Activated CD8-positive, alpha-beta memory T cell treated with anti-CD3 and anti-CD28 coated beads, Interleukin-2, amount 50 U/mL, for 4 hours (primary cell): ENCODE measurements at regions not wholly inside any gene's neighbourhood (a gene's known extent, or its start where the extent isn't known, plus 50 kb on each side); places are given as distances from the start of the nearest gene placed in this dataset.

Experiments used
- DNase-seq: peaks from one replicate; pipeline ENCODE4 v3.0.0-alpha.2; 2020

DNA sequence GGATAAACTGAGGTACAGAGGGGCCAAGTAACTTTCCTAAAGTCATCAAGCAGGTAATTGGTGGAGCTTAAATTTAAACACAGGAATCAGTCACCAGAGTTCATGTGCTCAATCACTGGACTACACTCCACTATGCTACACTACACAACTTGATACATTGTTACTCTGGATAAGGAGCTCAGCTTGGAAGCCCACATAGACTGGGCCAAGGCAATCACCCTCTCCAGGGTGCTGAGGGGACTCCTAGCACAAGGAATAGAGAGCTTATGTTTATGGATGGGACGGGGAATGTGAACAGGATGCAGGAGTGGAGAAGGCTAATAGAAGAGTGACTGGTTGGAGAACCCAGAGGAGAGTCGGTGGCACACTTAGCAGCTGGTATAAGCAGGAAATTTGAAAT, 113.5 kb upstream of the NFIB start:
- DNase-seq: no peak

DNA sequence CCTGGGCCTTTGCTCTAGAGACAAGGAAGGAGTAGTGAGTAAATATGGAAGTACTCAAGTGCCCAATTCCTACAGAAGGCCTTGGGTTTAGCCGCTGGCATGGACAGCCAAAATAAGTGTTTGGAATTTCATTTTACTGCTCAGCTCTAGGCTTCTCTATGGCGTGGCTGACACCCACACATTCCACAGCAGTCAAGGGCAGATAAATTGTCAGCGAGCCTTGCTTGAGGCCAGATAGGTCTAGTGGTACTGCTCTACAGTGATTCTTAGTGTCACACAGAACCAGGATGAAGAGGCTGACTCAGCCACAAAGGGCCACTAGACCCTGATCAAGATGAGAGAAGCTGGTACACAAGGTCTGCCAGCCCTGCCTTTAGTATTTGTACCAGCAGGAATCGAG, 111.0 kb upstream of the NFIB start:
- DNase-seq: no peak

DNA sequence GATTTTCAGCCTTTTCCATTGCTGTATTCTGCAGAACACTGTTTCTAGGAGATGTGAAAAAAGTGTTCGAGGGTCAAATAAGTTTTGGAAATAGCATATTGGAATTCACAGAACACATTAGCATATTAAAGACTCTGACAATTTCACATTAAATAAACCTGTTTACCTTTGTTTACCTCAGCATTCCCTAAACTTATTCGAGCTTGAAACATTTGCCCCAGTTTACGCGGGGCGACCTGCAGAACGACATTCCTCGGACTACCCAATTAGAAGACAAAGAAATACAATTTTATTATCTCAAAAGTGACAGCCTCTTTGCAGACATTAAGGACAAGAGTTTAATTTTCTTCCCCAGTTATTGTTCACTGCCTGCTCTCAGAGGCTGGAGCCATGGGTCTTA, 110.3 kb upstream of the NFIB start:
- DNase-seq: no peak

DNA sequence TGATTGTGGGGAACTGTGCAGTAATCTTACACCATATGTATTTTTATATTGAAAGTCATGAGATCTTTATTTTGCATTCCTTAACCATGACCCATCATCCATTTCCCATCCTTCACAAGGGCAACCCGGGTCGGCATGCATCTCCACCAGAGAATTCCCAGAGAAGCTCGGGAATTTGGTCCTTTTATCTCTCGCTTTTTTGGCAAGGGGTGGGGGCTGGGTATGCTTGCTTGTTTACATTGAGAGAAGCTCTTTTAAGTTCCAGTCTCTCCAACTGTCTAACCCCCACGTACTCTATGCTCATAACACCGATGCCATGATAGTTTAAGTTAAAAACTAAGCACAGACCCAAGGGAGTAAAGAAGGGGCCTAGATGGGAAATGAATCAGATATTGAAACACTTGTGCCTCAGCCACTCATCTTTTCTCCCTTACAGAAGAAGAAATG, 109.9 kb upstream of the NFIB start:
- DNase-seq: no peak

DNA sequence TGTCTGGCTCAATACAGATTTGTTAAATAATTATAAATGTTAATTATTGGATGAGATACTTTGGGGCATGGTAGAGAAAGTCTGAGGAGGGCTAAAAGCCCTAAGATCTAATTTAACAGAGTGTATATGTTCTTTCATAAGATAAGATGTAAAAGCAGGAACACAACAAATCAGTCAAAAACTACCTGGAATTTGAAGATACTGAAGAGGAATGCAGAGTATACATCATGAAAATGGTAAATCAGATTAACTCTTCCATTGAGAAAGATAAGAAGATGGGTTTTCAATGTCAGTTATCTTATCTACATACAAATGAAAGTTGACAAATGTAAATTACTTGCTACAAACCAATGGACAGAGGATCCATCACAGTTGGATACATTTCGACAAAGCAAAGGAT, 107.3 kb upstream of the NFIB start:
- DNase-seq: no peak

DNA sequence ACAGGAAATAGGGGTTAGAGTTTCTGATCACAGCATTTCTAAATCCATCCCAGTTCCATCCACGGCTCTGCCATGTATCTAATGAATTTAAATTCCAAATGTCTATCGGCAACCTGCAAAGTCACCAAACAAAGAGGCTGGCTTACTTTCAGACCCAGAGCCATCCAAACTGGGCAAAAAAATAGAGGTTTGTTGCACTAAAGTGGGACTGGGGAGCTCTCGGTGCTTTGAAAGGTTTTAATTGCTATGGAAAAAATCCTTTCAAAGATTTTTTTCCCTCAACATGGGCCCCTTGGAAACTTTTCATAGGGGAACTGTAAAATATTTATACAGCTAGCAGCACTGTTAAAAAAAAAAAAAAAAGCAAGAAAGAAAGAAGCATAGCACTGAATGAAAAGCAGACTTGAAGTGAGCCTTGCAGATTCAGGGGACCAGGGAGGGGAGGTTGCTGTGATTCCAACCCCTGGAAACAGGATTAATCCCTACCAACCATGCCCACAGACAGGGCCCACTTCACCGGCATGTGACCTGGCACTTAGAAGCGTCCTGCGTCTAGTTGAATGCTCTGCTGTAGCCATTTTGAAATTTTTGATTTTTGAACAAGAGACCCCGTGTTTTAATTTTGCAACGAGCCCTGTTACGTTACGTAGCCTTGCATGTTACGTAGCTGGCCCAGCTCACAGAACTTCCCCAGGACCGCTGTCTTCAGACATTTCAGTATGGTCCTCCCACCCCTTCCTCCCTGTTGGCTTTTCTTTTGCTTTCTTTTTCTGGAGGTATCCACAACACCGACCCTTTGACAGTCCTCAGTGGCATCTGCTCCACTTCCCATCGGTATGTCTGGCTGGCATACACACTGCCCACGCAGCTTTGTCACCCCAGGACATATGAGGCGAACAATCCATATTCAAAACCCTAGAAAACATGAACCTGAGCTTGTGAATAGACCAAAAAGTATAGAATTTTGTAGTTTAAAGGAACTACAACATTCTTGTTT, 105.3 kb upstream of the NFIB start:
- no peak for DNase-seq

DNA sequence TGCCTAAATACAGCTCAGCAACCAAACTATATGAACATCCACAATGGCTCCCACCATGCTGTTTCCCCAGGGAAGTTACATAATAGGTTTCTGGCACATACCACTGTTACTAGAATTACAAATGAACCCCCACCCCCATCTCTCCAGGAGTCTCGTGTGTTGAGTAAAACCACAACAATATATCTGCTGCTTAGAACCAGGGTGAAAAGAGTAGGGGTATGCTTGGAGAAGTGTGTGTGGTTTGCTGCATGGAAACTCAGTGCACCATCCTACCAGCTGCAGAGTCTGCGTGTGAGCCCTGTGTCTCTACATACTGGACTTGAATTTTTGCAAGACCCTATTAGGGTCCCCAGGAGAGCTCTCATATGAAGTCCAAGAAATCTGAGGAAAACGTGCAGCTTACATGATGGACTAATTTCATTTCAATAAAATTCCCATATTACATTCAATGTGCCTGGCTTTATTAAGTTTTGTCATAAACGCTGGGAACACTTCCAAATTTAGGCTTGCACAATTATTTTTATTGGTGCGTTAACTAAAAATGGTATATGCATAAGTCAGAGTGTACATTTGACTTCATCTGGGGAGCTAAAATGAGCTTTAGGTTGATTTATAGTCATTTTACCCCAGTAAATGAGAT, 104.5 kb upstream of the NFIB start:
- DNase-seq: no peak

DNA sequence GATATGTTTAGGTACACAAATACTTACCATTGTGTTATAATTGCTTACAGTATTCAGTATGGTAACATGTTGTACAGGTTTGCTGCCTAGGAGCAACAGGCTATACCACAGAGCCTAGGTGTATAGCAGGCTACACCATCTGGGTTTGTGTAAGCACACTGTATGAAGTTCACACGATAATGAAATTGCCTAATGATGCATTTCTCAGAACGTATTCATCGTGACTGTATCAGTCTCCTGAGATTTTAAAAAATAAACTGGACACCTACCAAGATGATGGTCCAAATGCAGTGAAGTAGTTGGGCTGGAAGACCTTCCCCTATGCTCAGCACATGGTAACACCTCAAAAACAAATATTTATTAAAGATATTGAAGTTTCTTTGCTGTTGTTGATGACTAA, 103.3 kb upstream of the NFIB start:
- DNase-seq: no peak

DNA sequence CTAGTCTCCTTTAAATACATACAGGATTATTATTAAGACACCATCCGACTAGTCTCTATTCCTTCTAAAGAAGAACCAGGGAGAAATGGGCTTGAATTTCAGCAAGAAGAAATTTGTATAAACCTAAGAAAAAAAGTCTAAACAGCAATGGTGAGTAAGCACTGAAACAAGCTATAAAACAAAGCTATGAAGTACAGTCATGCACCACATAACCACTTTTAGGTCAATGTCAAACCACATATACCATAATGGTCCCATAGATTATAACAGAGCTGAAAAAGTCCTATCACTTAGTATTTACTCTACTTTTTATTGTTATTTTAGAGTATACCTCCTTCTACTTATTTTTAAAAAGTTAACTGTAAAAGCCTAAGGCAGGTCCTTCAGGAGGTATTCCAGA, 102.0 kb upstream of the NFIB start:
- no peak for DNase-seq

DNA sequence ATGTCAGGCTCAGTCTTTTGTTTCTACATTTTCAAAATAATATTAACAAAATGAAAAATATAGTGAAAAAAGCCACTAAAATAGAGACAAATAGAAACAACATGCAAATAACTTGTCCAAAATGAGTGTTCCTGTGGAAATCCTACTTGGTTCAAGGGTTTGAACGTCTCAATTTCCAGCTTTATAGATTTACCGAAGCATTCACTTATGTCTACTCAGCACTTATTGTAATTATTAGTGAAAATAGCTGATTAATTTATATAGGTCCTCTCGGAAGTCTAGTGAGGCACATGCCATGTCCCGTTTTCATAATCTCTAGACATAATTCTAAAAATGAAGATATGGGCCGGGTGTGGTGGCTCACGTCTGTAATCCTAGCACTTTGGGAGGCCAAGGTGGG, 99.9 kb upstream of the NFIB start:
- no peak for DNase-seq

DNA sequence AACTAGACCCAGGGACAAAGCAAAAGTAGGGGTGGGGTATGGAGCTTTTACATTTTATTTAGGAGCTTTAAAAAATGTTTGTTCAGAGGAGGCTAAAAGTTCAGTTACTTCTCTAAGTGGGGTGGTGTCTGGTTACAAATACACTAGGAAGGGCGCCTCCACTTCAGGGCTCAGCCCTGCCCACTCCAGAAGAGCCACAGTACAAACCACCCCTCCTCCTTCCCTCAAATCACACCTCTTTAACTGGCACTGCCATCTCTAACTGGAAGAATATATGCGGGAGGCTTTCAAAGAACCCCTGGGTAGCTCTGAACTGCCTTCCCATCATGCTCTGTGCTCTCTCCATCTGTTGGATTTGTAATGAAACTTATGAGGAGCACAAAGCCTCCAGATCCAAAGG, 98.8 kb upstream of the NFIB start:
- DNase-seq: no peak

DNA sequence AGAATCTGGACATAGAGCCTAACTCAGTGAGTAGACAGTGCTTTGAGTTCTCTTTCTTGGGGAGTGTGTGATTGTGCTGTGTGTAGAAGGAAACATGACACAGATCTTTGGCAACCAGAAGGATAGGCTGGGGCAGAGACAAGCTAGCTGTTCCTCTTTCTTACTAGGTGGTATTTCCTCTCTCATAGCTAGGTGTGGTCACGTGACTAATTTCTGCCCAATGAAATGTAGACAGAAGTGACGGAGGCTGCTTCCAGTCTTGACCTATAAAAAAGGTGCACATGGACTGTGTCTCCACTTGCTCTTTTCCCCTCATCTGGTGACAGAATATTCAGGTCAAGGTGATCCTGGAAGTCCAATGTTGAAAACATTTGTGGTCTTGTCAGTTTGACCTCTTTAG, 92.5 kb upstream of the NFIB start:
- DNase-seq: no peak

DNA sequence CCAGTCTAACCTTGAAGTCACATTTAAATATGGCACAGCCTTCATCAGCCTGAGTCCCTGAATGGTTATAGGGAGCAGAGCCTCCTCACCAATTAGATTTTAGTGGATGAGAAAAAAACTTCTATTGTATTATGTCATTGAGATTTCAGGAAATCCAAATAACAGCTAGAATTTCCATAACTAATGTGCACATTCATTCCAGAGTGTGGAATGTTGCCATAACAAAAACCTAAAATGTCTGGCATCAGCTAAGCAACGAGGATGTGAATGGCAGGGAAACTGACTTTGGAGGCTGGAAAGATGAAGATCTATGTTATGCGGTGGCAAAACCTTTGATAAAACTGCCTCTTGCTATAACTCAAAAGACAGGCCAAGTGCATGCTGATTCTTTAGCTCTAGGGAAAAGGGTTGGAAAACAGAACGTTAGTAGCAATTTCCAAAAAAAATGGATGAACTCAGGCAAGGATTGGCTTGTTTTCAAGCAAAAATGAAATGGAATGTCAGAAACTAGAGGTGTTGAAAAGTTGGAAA, 91.3 kb upstream of the NFIB start:
- no peak for DNase-seq

DNA sequence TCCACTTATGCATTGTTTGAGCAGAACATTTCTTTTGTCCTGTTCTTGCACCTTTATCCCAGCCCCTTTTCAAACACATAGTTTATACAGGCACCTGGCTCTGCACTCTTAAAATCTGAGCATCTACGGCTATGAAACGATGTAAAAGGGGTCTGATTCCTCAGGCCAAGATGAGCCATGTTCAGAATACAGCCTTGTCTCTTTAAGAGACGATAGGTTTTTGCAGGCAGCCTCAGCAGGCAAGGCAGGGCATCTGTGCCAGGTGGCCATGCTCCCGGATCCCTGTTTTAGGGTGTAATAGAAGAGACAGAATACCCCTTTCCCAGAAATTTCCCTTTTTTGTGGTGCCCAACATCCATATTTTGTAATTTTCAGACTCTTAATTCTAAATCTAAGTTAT, 89.1 kb upstream of the NFIB start:
- no peak for DNase-seq

DNA sequence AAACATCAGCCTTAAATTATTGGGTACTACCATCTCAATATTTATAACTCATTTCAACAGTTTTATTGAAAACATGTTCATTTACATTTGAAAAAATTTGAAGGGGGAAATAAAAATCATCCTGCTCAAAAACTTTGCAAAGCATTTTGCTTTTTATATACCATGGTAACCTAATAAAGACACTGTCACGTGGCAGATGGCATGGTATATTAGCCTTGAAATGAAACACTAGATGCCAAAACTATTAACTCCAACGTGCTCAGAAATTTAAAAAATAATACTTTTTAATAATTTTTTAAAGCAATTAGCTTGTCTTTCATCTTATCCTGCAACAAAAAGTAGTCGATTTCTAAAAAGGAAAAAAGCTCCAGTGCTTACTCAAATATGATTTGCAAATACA, 88.6 kb upstream of the NFIB start:
- no peak for DNase-seq

DNA sequence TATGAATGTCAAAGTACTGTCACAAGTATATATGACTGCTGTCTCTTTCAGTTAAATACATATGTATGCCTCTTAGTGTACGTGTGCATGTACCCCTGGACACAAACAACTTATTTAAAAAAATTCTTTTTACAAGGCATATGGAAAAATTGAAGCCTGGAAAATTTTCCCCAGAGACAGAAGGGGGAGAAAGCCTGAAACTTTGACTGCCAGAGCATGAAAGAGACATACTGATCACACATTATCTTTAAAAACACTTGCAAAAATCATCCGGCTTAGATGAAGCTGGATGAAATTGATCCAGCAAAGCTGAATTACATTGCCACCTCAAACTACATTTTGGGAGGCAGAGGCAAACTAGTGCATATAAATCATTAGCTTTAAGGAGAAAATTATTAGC, 88.0 kb upstream of the NFIB start:
- DNase-seq: no peak

DNA sequence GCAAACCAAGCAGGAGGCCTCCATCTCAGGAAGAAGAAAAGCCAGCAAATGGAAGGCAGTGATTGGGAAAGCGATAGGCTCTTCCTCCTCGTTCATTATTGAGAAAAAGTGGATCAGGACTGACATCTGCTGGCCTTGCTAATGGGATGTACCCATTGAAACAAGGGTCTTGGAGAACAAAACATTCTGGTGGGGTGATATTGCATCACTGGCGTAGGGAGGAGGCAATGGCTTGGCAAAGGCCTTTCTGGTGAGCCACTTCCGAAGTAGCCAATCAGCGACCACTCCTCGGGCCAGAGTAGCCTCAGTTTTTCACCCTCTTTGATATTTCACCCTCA, 86.7 kb upstream of the NFIB start:
- no peak for DNase-seq

DNA sequence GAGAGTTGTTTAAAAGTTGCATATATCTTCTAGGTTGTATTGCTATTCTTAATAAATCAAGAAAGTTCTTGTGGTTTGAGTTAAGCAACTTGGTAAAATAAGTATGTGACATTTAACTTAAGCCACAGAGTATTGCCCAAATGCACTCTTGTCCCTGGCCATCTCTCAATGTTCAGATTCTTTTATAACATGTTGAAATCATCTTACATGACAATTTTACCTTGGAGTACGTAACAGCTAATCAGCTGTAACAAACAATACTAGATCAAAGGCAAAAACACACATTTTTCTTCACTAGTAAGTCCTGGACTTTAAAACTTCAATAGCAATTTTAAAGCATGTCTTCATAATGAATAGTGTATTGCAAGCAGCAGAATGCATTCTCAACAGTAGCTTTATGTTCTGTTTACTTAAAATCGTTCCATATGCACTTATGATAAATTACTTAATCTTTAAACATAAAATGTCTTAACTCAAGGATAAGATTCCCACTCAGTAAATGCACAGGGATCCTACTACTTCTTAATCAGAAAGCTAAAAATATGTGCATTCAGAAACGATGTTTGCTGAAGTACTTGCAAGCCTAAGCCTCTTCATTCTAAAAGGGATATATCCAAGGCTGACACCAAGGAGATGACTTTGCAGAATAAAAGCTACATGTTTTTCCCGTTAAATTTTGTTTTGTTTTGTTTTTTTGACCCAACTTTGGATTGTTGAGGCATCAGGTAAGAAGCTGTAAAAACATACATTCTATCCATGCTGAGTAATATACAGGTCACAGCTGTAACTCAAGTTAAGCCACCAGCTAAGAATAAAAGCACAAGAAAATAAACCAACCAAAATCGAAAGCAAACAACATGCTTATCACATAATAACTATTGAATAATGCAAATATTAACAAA, 86.1 kb upstream of the NFIB start:
- DNase-seq: no peak

DNA sequence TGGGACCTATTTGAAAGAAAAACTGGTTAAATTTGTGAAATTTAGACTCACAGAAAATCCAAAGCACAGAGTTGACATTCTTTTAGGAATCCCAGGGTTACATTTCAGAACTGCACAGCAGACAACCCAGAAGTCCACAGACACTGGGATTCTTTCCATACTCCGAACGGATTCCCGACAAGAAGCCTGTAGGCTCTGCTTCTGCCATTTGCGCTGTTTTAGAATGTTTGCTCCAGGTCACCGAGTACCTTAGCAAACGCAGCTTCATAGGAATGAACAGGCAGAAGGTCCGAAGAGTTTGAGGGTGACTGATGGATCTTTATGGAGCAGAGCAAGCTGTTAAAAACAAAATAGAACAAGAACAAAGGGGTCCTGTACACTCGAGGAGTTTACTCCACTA, 84.5 kb upstream of the NFIB start:
- DNase-seq: no peak

DNA sequence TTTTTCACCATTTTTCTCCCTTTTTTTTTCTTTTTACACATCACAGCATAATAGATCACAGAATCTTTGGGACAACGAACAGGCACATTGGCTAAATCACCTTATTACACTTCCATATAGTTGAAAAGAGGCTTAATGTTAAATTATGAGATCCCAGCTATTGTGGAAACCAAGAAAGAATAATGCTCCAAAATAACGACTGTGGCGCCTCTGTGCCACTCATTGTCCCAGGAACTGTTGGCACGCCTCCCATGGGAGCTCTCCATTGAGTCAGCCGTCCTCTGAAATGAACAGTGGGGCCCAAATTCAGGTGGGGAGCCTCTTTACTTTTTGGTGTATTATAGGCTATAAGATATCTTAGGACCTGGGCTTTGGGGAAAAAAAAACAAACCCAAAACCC, 82.2 kb upstream of the NFIB start:
- DNase-seq: no peak

DNA sequence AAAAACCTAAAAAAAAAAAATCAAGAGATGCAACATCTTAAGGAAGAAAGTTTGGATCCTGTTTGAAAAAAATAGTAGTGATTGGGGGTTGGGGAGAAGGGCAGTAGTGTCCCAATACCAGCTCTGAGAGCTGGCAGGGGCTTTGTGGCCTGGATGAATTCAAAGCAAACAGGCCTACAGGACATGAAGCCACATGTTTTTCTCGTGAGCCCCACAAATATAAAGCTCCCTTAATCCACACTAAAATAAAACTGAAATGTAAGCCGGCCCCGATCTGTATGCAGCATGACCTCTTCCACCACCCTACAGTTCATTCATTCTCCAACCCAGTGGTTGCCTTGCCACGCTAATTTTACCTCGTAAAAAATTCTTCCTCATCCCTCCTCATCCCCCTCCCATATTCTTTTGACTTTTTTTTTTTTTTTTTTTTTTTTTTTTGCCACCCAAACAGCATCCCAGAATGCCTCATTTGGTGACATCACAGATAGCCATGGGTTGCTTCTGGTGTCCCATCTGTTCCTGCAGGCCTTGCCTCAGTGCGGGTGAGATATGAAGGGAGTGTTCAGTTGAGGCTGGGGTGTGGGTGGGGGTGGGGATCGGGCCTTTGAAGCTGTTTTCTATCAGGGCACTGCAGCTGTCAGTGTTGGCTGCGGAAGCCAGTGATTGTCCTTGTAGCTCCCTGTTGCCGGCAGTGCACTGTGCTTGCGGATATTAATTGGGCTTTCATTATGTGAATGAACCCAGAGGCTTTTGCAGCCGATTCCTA, 81.6 kb upstream of the NFIB start:
- no peak for DNase-seq

DNA sequence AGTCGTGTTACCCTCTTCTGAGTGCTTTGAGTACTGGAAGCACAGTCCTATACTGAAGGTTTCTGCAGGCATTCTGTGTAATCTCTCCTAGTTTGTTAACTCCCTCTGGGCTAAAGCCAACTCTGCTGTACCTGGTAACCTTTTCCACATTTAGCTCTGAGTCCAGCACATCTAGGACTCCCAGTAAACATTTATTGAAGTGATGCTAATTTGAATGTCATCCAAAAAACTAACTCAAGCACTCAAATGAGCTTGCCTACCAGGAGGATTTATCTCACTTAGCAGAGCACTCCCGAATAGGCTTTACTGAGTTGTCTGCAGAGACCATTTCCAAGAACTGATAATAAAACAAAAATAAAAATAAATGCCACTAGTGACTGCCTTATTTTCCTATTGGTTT, 79.5 kb upstream of the NFIB start:
- DNase-seq: no peak

DNA sequence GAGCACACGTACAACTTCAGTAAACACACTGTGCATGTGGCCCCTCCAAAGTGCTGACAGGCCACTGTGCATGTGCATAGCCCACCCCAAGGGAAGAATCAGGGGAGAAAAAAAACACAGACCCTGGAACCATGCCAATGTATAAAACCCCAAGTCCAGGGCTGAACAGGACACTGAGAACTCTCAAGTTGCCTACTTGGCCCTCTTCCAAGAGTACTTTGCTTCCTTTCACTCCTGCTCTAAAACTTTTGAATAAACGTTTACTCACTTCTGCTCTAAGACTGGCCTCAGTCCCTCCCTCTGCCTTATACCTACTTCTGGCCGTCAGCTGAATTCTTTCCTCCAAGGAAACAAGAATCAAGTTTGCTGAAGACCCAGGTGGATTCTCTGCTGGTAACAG, 77.7 kb upstream of the NFIB start:
- DNase-seq: no peak
